ENCODE measurements at regions not wholly inside any gene's neighbourhood (a gene's known extent, or its start where the extent isn't known, plus 50 kb on each side); places are given as distances from the start of the nearest gene placed in this dataset.

- intact Hi-C loops (cut with micrococcal nuclease): no loop called here
- Histone ChIP-seq H3K9me3 (replicated peaks; ENCODE audit: control insufficient read depth, insufficient read depth, low read length) (peaks cover 5% of the 10 kb centered on the region), H4K20me1 (replicated peaks; ENCODE audit: control insufficient read depth, extremely low read depth, insufficient read depth, low read length) (no peaks in the 10 kb centered on the region), H3K4me3 (replicated peaks in 1 of 3; ENCODE audit: insufficient read depth in 1 of 3, low read depth in 1 of 3, low read length in 3 of 3) (no peak overlapping the region), H3K79me2 (ENCODE audit: control insufficient read depth, insufficient read depth, low read length) (no peaks in the 10 kb centered on the region), H2AFZ (ENCODE audit: low read depth, low read length) (no peak overlapping the region), H3K4me1 (ENCODE audit: control insufficient read depth, extremely low read depth, insufficient read depth, low read length) (no peaks in the 10 kb centered on the region), H3K27me3 (ENCODE audit: control insufficient read depth in 2 of 2, insufficient read depth in 2 of 2, low read length in 2 of 2) (no peaks in the 10 kb centered on the region), H3K4me2 (ENCODE audit: insufficient read depth, low read length) (no peak overlapping the region), H3K9me1 (replicated peaks; ENCODE audit: control insufficient read depth, extremely low read depth, insufficient read depth, low read length) (no peaks in the 10 kb centered on the region), H3K36me3 (ENCODE audit: control insufficient read depth in 2 of 2, extremely low read depth in 1 of 2, insufficient read depth in 2 of 2, low read length in 2 of 2) (no peaks in the 10 kb centered on the region), H3K27ac (ENCODE audit: insufficient read depth, low read depth, low read length) (no peak overlapping the region), H3K9ac (replicated peaks; ENCODE audit: extremely low read depth, insufficient read depth, low read length) (no peak overlapping the region)
- DNase-seq (ENCODE audit: low read depth, low spot score) (no peak), FAIRE-seq (no peak)
- dilution Hi-C loops (cut with MboI; ENCODE audit: extremely low pct_ligation_motif_present, low sequenced_read_pairs): no loop called here
- TF ChIP-seq GATA2 (IDR thresholded peaks at IDR 0.05; ENCODE audit: insufficient read depth, insufficient read length, low read depth, low read length) (no peak), MYC (IDR thresholded peaks at IDR 0.05; ENCODE audit: low read depth, low read length) (no peak), POLR2A (IDR thresholded peaks at IDR 0.05; ENCODE audit: low read depth, low read length) (no peak), EZH2 (IDR thresholded peaks at IDR 0.05; ENCODE audit: borderline replicate concordance, low read depth, low read length, severe bottlenecking) (no peak), POLR2AphosphoS5 (IDR thresholded peaks at IDR 0.05; ENCODE audit: insufficient read depth, low read depth, low read length) (no peak), FOS (IDR thresholded peaks at IDR 0.05; ENCODE audit: borderline replicate concordance, insufficient read depth, low read length) (no peak), MAX (IDR thresholded peaks at IDR 0.05; ENCODE audit: insufficient read depth, insufficient read length) (no peak), JUN (IDR thresholded peaks at IDR 0.05; ENCODE audit: borderline replicate concordance, insufficient read depth, insufficient read length, low read depth) (no peak), CTCF (IDR thresholded peaks at IDR 0.05; ENCODE audit: extremely low read depth in 1 of 2, insufficient read depth in 1 of 2, low read depth in 1 of 2, low read length in 2 of 2) (no peak)
- no TSS peak for BruUV-seq (replicated peaks)
- ChIA-PET POLR2A (no interaction called here), CTCF (no interaction called here)
These were observed 869.2 kb downstream of the MRPL39 start for GRCh38 chr21:24738063-24738462.

All from endothelial cell of umbilical vein (primary cell).